Natural killer cell treated with Interleukin-12 subunit alpha and Interleukin-12 subunit beta and Interleukin-15 and Interleukin-18, amount 100 ng/mL, for 72 hours (primary cell): ENCODE measurements at regions not wholly inside any gene's neighbourhood (a gene's known extent, or its start where the extent isn't known, plus 50 kb on each side); places are given as distances from the start of the nearest gene placed in this dataset.
A peak's percentile ranks its signal among the peaks of the same experiment; 100 is the strongest.
"Not testable (repeated sequence)": the region's sequence is repeated elsewhere in the genome, so short reads cannot be mapped to it uniquely, and the experiment has no call there.

Experiments
- ATAC-seq, 2 donors: fragments of 150-1000 bp; cut with Tn5 transposase in 1 of 2; sonication (Bioruptor Pico), chemical (Tn5 transposase) in 1 of 2; 2 replicates each; pipeline ENCODE4 v1.10.0; 2021
- DNase-seq: peaks from one replicate; pipeline ENCODE4 v3.0.0; 2022; ENCODE audit warnings: low spot score
- H3K27ac Mint-ChIP-seq, 2 donors: 1 replicate in 1 of 2; 2 replicates in 1 of 2; pipeline ENCODE4 v1.8.0; 2022; ENCODE audit warnings: mixed read lengths in 2 of 2, mild to moderate bottlenecking in 1 of 2, moderate library complexity in 1 of 2
- H3K27me3 Mint-ChIP-seq, 2 donors: 1 replicate in 1 of 2; 2 replicates in 1 of 2; pipeline ENCODE4 v1.8.0; 2022; ENCODE audit warnings: mixed read lengths in 2 of 2
- H3K36me3 Mint-ChIP-seq: one replicate; pipeline ENCODE4 v1.8.0; 2022; ENCODE audit warnings: mixed read lengths
- H3K4me1 Mint-ChIP-seq, 2 donors: 1 replicate in 1 of 2; 2 replicates in 1 of 2; pipeline ENCODE4 v1.8.0; 2022; ENCODE audit warnings: low read depth in 2 of 2, mixed read lengths in 2 of 2, mild to moderate bottlenecking in 1 of 2
- H3K4me3 Mint-ChIP-seq: one replicate; pipeline ENCODE4 v1.8.0; 2022; ENCODE audit warnings: mixed read lengths
- H3K9me3 Mint-ChIP-seq: 2 replicates; pipeline ENCODE4 v1.8.0; 2022; ENCODE audit warnings: mixed read lengths

- DNase-seq (no peak), ATAC-seq (no peak)
- peaks cover 12% of the 10 kb centered on the region for H3K9me3 Mint-ChIP-seq
- H3K27ac Mint-ChIP-seq: no peak overlapping the region
- H3K36me3 Mint-ChIP-seq: peaks cover 37% of the 10 kb centered on the region
- no peak overlapping the region for H3K4me3 Mint-ChIP-seq
- H3K4me1 Mint-ChIP-seq: no peaks in the 10 kb centered on the region
- H3K27me3 Mint-ChIP-seq: no peaks in the 10 kb centered on the region
Observed at GRCh38 chr12:47610686-47611252, 95.1 kb downstream of the RPAP3 start.

GRCh38 chr12:47609806-47610205 lies 96.0 kb downstream of the RPAP3 start:
- H3K4me1 Mint-ChIP-seq: peaks cover 4 to 5% of the 10 kb centered on the region in 2 donors
- ATAC-seq (no peak), DNase-seq (no peak)
- peaks cover 12% of the 10 kb centered on the region for H3K9me3 Mint-ChIP-seq
- no peak overlapping the region for H3K27ac Mint-ChIP-seq
- H3K4me3 Mint-ChIP-seq: no peak overlapping the region
- no peaks in the 10 kb centered on the region for H3K27me3 Mint-ChIP-seq
- H3K36me3 Mint-ChIP-seq: peaks cover 35% of the 10 kb centered on the region

DNA sequence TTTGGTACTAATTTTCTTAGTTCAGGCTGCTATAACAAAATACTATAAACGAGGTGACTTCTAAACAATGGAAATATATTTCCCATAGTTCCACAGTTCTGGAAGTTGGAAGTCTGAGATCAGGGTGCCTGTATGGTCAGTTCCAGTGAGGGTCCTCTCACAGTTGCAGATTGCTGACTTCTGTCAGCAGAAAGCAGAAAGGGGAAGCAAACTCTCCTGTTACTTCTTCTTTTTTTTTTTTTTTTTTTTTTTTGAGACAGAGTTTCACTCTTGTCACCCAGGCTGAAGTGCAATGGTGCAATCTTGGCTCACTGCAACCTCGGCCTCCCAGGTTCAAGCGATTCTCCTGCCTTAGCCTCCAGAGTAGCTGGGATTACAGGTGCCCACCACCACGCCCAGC lies 97.2 kb downstream of the RPAP3 start:
- DNase-seq, H3K27ac Mint-ChIP-seq, ATAC-seq, H3K4me3 Mint-ChIP-seq, H3K27me3 Mint-ChIP-seq, H3K4me1 Mint-ChIP-seq: not testable (repeated sequence)
- H3K36me3 Mint-ChIP-seq: peaks cover 32% of the 10 kb centered on the region
- H3K9me3 Mint-ChIP-seq: peaks cover 12% of the 10 kb centered on the region

- Mint-ChIP-seq H3K36me3 (peaks cover 21% of the 10 kb centered on the region), H3K9me3 (peaks cover 12% of the 10 kb centered on the region), H3K27me3 (no peaks in the 10 kb centered on the region), H3K4me1 (peaks cover 7 to 8% of the 10 kb centered on the region in 2 donors), H3K27ac (no peak overlapping the region), H3K4me3 (no peak overlapping the region)
- DNase-seq (no peak), ATAC-seq (no peak)
Observed at GRCh38 chr12:47604221-47604873, 101.5 kb downstream of the RPAP3 start.

GRCh38 chr12:47602949-47603558 lies 102.8 kb downstream of the RPAP3 start:
- no peaks in the 10 kb centered on the region for H3K27me3 Mint-ChIP-seq
- peaks cover 7 to 8% of the 10 kb centered on the region in 2 donors for H3K4me1 Mint-ChIP-seq
- peaks cover 8% of the 10 kb centered on the region for H3K9me3 Mint-ChIP-seq
- ATAC-seq: peak; percentile 43 to 63
- H3K4me3 Mint-ChIP-seq: no peak overlapping the region
- H3K36me3 Mint-ChIP-seq: peaks cover 15% of the 10 kb centered on the region
- no peak overlapping the region for H3K27ac Mint-ChIP-seq
- no peak for DNase-seq

DNA sequence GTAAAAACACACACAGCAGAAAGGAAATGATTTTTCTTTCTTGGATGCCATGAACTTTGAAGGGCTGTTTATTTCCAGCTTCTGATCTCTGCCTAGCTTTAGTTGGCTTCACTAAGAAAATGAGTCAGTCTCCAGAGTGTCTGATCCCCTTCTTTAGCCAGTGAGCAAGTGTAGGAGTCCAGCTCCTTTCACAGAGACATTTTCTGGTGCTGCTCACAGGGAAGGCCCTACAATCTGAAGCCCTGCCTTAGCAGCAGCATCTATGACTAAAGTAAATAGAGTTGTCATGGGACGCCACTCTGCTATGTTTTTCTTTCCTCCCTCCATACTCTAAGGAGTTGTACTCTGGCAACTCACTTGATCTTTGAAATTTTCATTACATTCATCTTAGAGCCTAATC lies 103.5 kb downstream of the RPAP3 start:
- H3K36me3 Mint-ChIP-seq: peaks cover 8% of the 10 kb centered on the region
- peaks cover 7 to 8% of the 10 kb centered on the region in 2 donors for H3K4me1 Mint-ChIP-seq
- DNase-seq (no peak), ATAC-seq (no peak)
- H3K9me3 Mint-ChIP-seq: peaks cover 1% of the 10 kb centered on the region
- H3K27me3 Mint-ChIP-seq: no peaks in the 10 kb centered on the region
- H3K27ac Mint-ChIP-seq: no peak overlapping the region
- H3K4me3 Mint-ChIP-seq: no peak overlapping the region

GRCh38 chr12:47601071-47601470 lies 104.8 kb downstream of the RPAP3 start:
- H3K4me1 Mint-ChIP-seq: peaks cover 7 to 8% of the 10 kb centered on the region in 2 donors
- H3K36me3 Mint-ChIP-seq: no peaks in the 10 kb centered on the region

GRCh38 chr12:47591795-47592194 lies 114.0 kb downstream of the RPAP3 start:
- no peak overlapping the region for H3K27ac Mint-ChIP-seq

More at GRCh38 chr12:47601071-47601470, 104.8 kb downstream of the RPAP3 start:
- ATAC-seq (no peak), DNase-seq (no peak)
- Mint-ChIP-seq H3K27ac (no peak overlapping the region), H3K4me3 (no peak overlapping the region), H3K27me3 (no peaks in the 10 kb centered on the region), H3K9me3 (no peaks in the 10 kb centered on the region)

GRCh38 chr12:47591361-47591791 lies 114.5 kb downstream of the RPAP3 start:
- ATAC-seq: no peak
- no peaks in the 10 kb centered on the region for H3K36me3 Mint-ChIP-seq
- no peak overlapping the region for H3K27ac Mint-ChIP-seq
- H3K4me1 Mint-ChIP-seq: no peaks in the 10 kb centered on the region
- no peak overlapping the region for H3K4me3 Mint-ChIP-seq
- peaks cover 4 to 12% of the 10 kb centered on the region in 2 donors for H3K27me3 Mint-ChIP-seq
- DNase-seq: no peak
- no peaks in the 10 kb centered on the region for H3K9me3 Mint-ChIP-seq

More at GRCh38 chr12:47591795-47592194, 114.0 kb downstream of the RPAP3 start:
- DNase-seq (no peak), ATAC-seq (no peak)
- H3K27me3 Mint-ChIP-seq: peaks cover 1 to 9% of the 10 kb centered on the region in 2 donors
- H3K36me3 Mint-ChIP-seq: no peaks in the 10 kb centered on the region
- H3K4me1 Mint-ChIP-seq: no peaks in the 10 kb centered on the region
- H3K4me3 Mint-ChIP-seq: no peak overlapping the region
- H3K9me3 Mint-ChIP-seq: no peaks in the 10 kb centered on the region

GRCh38 chr12:47590771-47591360 lies 115.0 kb downstream of the RPAP3 start:
- no peaks in the 10 kb centered on the region for H3K9me3 Mint-ChIP-seq
- peaks cover 4 to 12% of the 10 kb centered on the region in 2 donors for H3K27me3 Mint-ChIP-seq
- DNase-seq (no peak), ATAC-seq (no peak)
- H3K36me3 Mint-ChIP-seq: no peaks in the 10 kb centered on the region
- H3K4me1 Mint-ChIP-seq: no peaks in the 10 kb centered on the region
- H3K27ac Mint-ChIP-seq: no peak overlapping the region
- no peak overlapping the region for H3K4me3 Mint-ChIP-seq

GRCh38 chr12:47586952-47587669 lies 118.7 kb downstream of the RPAP3 start:
- ATAC-seq (no peak), DNase-seq (no peak)
- Mint-ChIP-seq H3K4me1 (no peaks in the 10 kb centered on the region), H3K9me3 (no peaks in the 10 kb centered on the region), H3K36me3 (no peaks in the 10 kb centered on the region), H3K27ac (no peak overlapping the region), H3K4me3 (no peak overlapping the region), H3K27me3 (peaks cover 12 to 32% of the 10 kb centered on the region in 2 donors)

DNA sequence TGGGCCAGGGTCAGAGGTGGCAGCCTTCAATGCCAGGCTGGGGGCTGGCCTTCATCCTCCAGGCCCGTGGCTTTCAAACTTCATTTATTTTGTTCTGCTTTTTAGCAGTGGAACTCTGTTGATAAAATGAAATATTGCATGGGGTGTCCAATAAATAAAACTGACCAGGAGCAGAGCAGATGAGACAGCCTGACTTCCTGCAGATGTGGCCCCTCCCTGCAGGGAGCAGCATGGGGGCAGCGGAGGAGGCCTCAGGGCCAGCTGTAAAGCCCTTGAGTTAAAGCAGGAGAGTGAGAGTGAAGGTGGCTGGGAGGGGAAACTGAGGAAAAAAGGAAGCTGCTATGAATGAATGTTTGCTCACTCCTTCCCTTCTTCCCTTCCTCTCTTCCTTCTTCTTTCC lies 120.3 kb downstream of the RPAP3 start:
- H3K36me3 Mint-ChIP-seq: no peaks in the 10 kb centered on the region

GRCh38 chr12:47578836-47579235 lies 127.0 kb downstream of the RPAP3 start:
- H3K27me3 Mint-ChIP-seq: peaks cover 11 to 31% of the 10 kb centered on the region in 2 donors
- no peak for ATAC-seq
- no peak overlapping the region for H3K27ac Mint-ChIP-seq
- no peak for DNase-seq
- no peak overlapping the region for H3K4me3 Mint-ChIP-seq
- H3K9me3 Mint-ChIP-seq: no peaks in the 10 kb centered on the region
- H3K4me1 Mint-ChIP-seq: peaks cover 0 to 6% of the 10 kb centered on the region in 2 donors
- no peaks in the 10 kb centered on the region for H3K36me3 Mint-ChIP-seq

More for the DNA sequence above, 120.3 kb downstream of the RPAP3 start:
- Mint-ChIP-seq H3K4me1 (no peaks in the 10 kb centered on the region), H3K27me3 (peaks cover 12 to 32% of the 10 kb centered on the region in 2 donors), H3K27ac (no peak overlapping the region), H3K4me3 (no peak overlapping the region), H3K9me3 (no peaks in the 10 kb centered on the region)
- DNase-seq: no peak
- ATAC-seq: no peak
